K562 (cell line): ENCODE measurements at regions not wholly inside any gene's neighbourhood (a gene's known extent, or its start where the extent isn't known, plus 50 kb on each side); places are given as distances from the start of the nearest gene placed in this dataset.
A peak's percentile ranks its signal among the peaks of the same experiment; 100 is the strongest.

Experiments used
- C11orf30 ChIP-seq: fragments of 450-650 bp; IDR thresholded peaks from 2 replicates; pipeline ENCODE4 v1.6.1; 2016; ENCODE audit warnings: low read depth, mild to moderate bottlenecking
- CBFA2T3 ChIP-seq: fragments of 450-650 bp; IDR thresholded peaks from 2 replicates; pipeline ENCODE4 v1.6.1; 2017
- FOS ChIP-seq: IDR thresholded peaks from 3 replicates; pipeline ENCODE4 v1.6.1; 2011; ENCODE audit not compliant: insufficient read length; ENCODE audit errors: extremely low read depth
- IRF2 ChIP-seq: sonication (generic); formaldehyde crosslinking; IDR thresholded peaks from 2 replicates; pipeline ENCODE4 v1.8.1; 2022; ENCODE audit warnings: mild to moderate bottlenecking, missing genetic modification reagents
- MAFK ChIP-seq: IDR thresholded peaks from 2 replicates; pipeline ENCODE4 v1.6.1; 2011; ENCODE audit warnings: low read length, improper control_type of control experiment
- MXI1 ChIP-seq: IDR thresholded peaks from 2 replicates; pipeline ENCODE4 v1.6.1; 2011; ENCODE audit warnings: low read depth, mild to moderate bottlenecking, improper control_type of control experiment, low read length
- NFE2L1 ChIP-seq: fragments of 450-650 bp; IDR thresholded peaks from 2 replicates; pipeline ENCODE4 v1.6.1; 2016; ENCODE audit warnings: missing genetic modification characterization, low read depth, mild to moderate bottlenecking, missing compliant biosample characterization, moderate library complexity, borderline replicate concordance
- PHF20 ChIP-seq: fragments of 450-650 bp; IDR thresholded peaks from 2 replicates; pipeline ENCODE4 v1.6.1; 2018; ENCODE audit not compliant: partially characterized antibody
- PKNOX1 ChIP-seq: fragments of 450-650 bp; IDR thresholded peaks from 2 replicates; pipeline ENCODE4 v1.6.1; 2016
- PRMT5 ChIP-seq: sonication (generic); formaldehyde crosslinking; IDR thresholded peaks from 2 replicates; pipeline ENCODE4 v1.5.0; 2020; ENCODE audit warnings: missing genetic modification reagents
- RBM17 ChIP-seq: fragments of 200-400 bp; formaldehyde crosslinking; IDR thresholded peaks from 2 replicates; pipeline ENCODE4 v1.6.1; 2017; ENCODE audit warnings: low read depth, mild to moderate bottlenecking, low read length, borderline replicate concordance
- SOX6 ChIP-seq: fragments of 450-650 bp; IDR thresholded peaks from 2 replicates; pipeline ENCODE4 v1.6.1; 2014; ENCODE audit warnings: mild to moderate bottlenecking
- SRF ChIP-seq, 2 experiments: fragments of 250-450, 450-650 bp in 1 of 2; sonication (Bioruptor Pico) in 1 of 2; sonication (generic) in 1 of 2; formaldehyde crosslinking; IDR thresholded peaks; 2 replicates each; pipeline versions ENCODE4 v1.5.0 to v1.5.1; 2020 to 2022; ENCODE audit warnings: mild to moderate bottlenecking in 1 of 2, missing genetic modification reagents in 1 of 2
- ZBTB11 ChIP-seq, 3 experiments: fragments of 200-800 bp in 1 of 3; fragments of 250-450 bp in 1 of 3; fragments of 450-650 bp in 1 of 3; sonication (Bioruptor Pico) in 1 of 3; sonication (Bioruptor generic) in 1 of 3; formaldehyde crosslinking in 1 of 3; IDR thresholded peaks; 2 replicates each; pipeline versions ENCODE4 v1.6.1 to v1.8.0; 2016 to 2022; ENCODE audit warnings: mild to moderate bottlenecking in 2 of 3, missing genetic modification characterization in 2 of 3, missing compliant biosample characterization in 1 of 3, moderate library complexity in 1 of 3
- ZNF217 ChIP-seq: sonication (generic); formaldehyde crosslinking; IDR thresholded peaks from 2 replicates; pipeline ENCODE4 v1.8.0; 2022; ENCODE audit warnings: mild to moderate bottlenecking, missing genetic modification reagents
- ZNF384 ChIP-seq: IDR thresholded peaks from 2 replicates; pipeline ENCODE4 v1.6.1; 2012; ENCODE audit warnings: low read depth, low read length, improper control_type of control experiment
- ZNF41 ChIP-seq: fragments of 250-450 bp; sonication (Bioruptor Pico); conservative IDR thresholded peaks from 2 replicates; pipeline ENCODE4 v1.4.0; 2020; ENCODE audit warnings: mild to moderate bottlenecking
- ZNF512 ChIP-seq: IDR thresholded peaks from 2 replicates; pipeline ENCODE4 v1.6.1; 2016; ENCODE audit warnings: missing genetic modification characterization, missing compliant biosample characterization
- ZNF639 ChIP-seq, 2 experiments: fragments of 200-800 bp in 1 of 2; sonication (Bioruptor generic) in 1 of 2; sonication (generic) in 1 of 2; formaldehyde crosslinking in 1 of 2; IDR thresholded peaks in 1 of 2; conservative IDR thresholded peaks in 1 of 2; 2 replicates each; pipeline versions ENCODE4 v1.5.0 to v1.6.1; 2016 to 2020; ENCODE audit warnings: missing compliant biosample characterization in 1 of 2, missing genetic modification characterization in 1 of 2, missing genetic modification reagents in 1 of 2
- ZSCAN32 ChIP-seq: fragments of 450-650 bp; formaldehyde crosslinking; IDR thresholded peaks from 2 replicates; pipeline ENCODE4 v1.4.0; 2020; ENCODE audit warnings: mild to moderate bottlenecking, moderate library complexity

- TF ChIP-seq ZNF639 (CRISPR knock-in tag; conservative IDR thresholded peaks at IDR 0.05 in 1 of 2, IDR thresholded peaks at IDR 0.05 in 1 of 2) (no peak), MXI1 (no peak), FOS (peak; percentile 45), SOX6 (peak; percentile 44; the same call in 1 of the 2 replicates), PHF20 (no peak), IRF2 (no peak), MAFK (peak; percentile 76), CBFA2T3 (peak; percentile 11; the same call in 1 of the 2 replicates), C11orf30 (peak; percentile 84), ZSCAN32 (CRISPR knock-in tag) (no peak), ZNF384 (no peak), RBM17 (no peak), NFE2L1 (peak; percentile 87), ZBTB11 (CRISPR knock-in tag; IDR thresholded peaks at IDR 0.05) (no peak), PKNOX1 (no peak), PRMT5 (CRISPR knock-in tag) (no peak), ZNF512 (tag) (no peak), SRF (CRISPR knock-in tag; IDR thresholded peaks at IDR 0.05) (no peak), ZNF41 (CRISPR knock-in tag) (no peak), ZNF217 (CRISPR knock-in tag) (no peak)
These were observed 223.2 kb downstream of the KTN1 start (continued) for GRCh38 chr14:55802986-55803872.
